NT2/D1 (cell line): ENCODE measurements at regions not wholly inside any gene's neighbourhood (a gene's known extent, or its start where the extent isn't known, plus 50 kb on each side); places are given as distances from the start of the nearest gene placed in this dataset.

Source experiments
- SUZ12 ChIP-seq: IDR thresholded peaks from 2 replicates; pipeline ENCODE4 v1.6.1; 2011; ENCODE audit not compliant: insufficient read length, insufficient read depth; ENCODE audit errors: extremely low read depth
- ZNF274 ChIP-seq: IDR thresholded peaks from 2 replicates; pipeline ENCODE4 v1.6.1; 2011; ENCODE audit warnings: mild to moderate bottlenecking, low read depth, low read length

- TF ChIP-seq ZNF274: no peak
- TF ChIP-seq SUZ12: no peak
These were observed 98.2 kb upstream of the BMPER start for GRCh38 chr7:33807155-33807530.
